Inflammatory macrophage treated with lipopolysaccharide for 1 hour (primary cell): ENCODE measurements at regions not wholly inside any gene's neighbourhood (a gene's known extent, or its start where the extent isn't known, plus 50 kb on each side); places are given as distances from the start of the nearest gene placed in this dataset.

ENCODE experiments used
- DNase-seq, 2 donors: peaks; one replicate each; pipeline ENCODE4 v3.0.0-alpha.2; 2020 to 2022

DNA sequence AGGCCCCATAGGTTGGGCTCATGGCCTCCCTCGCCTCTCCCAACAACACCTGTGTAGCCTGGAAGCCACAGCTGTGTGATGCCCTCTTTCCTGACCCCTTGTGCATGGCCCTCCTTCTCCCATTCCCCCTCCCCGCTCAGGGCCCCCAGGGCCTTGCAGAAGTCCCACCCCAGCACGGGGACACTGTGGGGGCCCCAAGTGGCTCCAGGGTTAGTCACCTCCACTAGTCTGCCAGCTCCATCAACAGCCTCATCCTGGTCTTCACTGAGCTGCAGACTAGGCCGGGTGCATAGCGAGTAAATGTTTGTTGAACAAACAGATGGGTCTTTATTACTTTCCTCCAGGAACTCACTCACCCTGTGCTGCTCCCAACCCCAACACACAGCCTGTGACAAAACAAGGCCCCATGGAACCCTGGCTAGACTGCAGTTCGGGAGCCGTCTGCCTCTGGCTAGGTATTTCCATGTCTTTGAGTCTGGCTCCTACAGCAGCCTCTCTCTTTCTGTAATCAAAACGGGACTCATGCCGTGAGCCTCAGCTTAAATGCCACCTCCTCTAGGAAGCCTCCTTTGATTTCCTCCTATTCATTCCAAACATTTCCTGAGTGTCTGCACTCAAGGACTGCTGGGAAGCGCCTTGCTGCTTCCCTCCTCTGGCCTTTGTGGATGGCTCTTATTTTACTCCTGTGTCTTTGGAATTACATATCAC is 109.9 kb upstream of the ID2 start:
- DNase-seq, result no peak

DNA sequence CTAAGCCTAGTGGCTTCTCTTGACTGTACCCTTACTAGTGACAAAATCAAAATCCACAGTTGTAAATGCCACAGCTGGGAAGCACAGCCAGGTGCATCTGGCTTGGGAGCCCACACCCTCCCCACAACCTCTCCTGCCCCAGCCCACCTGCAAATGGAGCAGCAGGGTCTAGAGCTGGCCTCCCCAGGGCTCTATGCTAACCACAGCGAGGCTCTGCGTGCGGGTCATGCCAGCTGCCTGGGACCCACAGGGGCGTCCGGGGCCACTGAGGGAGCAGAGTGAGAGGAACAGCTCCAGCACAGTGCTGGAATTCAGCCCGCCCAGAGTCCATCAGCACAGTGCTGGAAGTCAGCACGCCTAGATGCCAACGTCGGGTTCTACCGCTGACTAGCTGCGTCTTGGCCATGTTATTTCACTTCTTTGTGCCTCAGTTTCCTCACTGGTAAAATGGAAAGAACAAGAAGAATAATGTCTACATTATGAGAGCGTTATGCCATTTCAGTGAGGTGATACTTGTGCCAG is 109.1 kb upstream of the ID2 start:
- no peak for DNase-seq

DNA sequence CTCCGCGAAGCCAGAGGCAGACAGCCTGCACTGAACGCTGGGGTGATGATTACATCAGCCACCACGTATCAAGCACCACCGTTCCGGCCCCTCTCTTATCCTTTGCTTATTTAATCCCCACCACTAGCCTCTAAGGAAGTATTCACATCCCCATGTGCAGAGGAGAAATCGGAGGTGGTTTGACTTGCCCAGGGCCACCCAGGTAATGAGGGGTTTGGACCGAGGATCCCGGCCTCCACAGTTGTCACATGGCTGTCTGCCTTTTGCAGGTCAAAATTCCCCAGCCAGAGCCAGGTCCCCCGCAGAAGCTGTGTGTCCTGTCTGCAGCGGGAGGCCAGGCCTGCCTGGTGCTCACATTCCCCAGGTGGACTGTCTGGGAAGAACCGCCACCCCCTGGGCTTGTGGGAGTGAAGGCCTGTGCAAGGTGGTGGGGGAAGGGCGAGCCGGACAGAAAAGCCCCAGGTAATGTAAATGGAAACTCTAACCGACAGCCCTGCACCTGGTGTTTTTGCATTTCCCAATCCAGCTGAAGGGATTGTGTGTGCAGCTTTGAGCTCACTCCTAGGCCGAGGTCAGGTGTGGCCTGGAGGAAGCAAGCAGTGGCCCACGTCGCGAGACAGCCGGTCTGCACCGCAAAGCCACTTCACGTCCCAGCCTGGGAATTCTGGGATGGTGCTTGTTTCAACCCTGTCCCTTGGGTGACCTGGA is 108.5 kb upstream of the ID2 start:
- DNase-seq, result no peak

- DNase-seq, result no peak
These were observed 108.0 kb upstream of the ID2 start for GRCh38 chr2:8573942-8574195.

- no peak for DNase-seq
These were observed 107.4 kb upstream of the ID2 start for GRCh38 chr2:8574196-8575037.

DNA sequence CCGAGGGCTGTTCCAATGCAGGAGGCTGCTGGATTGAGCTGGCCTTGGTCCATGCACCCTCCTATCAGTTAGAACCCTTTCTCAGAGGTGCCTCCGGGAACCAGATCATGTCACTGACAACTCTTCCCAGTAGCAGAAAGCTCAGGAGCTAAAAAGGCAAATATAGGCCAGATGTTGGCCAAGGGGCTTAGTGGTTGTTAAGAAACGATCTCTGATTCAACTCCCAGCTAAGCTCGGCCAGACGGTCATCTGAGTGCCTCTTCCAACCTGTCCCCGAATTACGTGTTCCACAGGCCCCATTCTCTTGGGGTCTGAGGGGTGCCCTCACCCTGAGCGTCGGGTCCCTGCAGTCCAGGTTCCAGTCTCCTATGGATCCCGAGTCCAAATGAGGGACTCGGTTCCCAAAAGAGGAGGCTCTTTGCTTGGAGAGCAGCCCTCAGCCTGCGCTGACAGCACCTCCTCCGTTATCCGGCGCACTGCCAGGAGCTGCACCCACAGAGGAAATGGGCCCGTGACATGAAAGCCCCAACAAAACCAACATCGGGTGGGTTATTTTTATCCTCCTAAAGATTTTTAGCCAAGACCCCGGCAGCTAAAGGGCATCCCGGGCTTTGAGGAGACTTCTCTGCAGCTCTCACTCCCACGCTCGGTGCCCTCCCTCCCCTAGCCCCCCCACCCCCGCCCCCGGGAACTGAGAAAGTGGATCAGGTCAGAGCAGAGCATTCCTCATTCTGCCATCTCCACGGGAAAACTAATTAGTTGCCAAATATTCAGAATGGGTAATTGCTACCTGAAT is 106.6 kb upstream of the ID2 start:
- DNase-seq, result peak; percentile 19 to 44

DNA sequence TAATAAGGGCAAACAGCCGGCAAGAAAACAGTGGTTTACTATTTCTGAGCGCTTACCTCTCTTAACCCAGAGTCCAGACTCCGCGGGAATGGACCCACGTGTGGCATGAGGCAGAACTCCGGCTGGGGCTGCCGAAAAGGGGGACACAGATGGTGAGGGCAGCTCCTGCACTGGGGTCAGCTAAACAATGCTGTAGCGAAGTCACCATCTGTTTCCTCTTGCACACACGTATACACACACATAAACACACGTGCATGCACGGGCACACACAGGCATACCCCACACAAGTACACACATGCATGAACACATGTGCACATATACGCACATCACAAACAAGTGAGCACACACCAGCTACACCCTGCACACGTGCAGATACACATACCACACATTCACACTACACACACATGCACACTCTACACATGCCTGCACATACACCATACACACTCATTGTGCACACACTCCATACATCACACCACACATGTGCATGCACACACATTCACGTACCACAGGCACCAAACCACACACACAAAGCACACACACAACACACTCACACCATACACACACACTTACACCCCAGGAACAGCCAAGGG is 105.9 kb upstream of the ID2 start:
- no peak for DNase-seq

- DNase-seq, result peak; percentile 67 to 90
These were observed 105.2 kb upstream of the ID2 start for GRCh38 chr2:8576525-8577167.

DNA sequence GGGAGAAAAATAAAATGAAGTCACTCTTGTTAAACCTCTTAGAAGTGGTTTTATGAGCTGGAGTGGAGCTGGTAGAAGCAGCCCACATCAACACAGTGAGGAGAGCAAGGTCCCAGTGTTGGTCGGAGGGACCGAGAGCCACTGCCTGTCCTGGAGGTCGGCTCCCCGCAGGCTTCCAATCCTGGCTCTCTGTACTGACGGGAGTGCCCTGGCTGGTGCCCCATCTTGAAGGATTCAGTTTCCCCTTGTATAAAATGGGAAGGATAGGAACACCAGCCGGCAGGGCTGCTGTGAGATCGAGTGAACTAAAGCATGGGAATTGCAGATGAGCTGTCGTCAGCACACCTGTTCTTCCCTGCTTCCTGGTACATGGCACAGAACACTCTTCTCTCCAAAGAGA is 104.3 kb upstream of the ID2 start:
- DNase-seq, result no peak

DNA sequence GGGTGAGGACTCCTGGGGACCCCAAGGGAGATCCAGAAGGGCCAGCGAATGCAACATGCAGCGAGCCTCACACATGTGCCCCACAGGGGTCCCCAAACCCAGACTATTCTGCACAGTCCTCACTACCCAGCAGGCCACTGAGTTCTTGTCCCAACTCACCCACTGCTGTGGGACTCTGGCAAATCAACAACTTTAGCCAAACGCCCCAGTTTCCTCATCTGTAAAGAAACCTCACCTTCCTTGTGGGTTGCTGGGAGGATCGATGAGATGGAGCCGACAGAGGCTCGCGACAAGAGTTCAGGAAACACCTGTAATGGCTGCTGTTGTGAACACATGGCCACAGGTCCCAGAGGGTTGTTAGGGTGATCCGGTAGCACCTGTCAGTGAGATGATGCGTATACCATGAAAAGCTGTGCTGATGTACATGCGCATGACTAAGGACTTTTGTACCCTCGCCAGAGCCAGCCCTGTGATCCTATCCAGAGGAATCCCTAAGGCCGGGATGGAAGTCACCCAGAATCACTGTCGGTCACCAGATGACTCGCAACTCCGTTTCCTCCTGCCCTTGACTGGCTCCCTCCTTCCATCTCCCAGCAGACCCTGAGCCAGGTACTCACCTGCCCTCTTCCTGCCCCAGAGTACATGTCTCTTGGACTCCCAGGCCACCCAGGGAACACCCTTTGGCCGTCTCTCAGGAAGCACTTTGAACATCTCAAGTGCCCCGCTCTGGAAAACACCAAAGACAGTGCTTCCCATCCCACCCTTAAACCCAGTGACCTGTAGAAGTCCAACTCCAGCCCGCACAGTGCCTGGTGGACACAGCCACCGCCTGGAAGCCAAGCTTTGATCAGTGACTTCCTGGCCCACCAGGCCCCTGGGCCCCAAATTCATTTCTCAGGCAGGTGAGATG is 103.3 kb upstream of the ID2 start:
- no peak for DNase-seq

- no peak for DNase-seq
These were observed 102.3 kb upstream of the ID2 start for GRCh38 chr2:8579485-8580085.

GRCh38 chr2:8580316-8581233 is 101.3 kb upstream of the ID2 start:
- no peak for DNase-seq

DNA sequence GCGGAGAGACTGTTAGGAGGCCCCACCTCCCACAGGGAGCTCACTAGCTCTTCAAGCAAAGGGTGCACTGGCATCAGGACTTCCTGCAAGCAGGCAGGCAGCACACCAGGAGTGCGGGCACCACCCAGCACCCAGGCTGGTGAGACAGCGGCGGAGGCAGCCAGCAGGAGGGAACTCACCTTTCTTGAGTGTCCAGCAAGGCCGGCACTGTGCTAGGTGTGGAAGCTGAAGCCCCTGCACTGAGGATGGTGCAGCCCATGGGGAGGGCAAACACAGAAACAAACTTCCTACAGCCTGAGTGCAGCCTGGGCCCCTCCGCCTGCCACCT is 100.7 kb upstream of the ID2 start:
- no peak for DNase-seq

DNA sequence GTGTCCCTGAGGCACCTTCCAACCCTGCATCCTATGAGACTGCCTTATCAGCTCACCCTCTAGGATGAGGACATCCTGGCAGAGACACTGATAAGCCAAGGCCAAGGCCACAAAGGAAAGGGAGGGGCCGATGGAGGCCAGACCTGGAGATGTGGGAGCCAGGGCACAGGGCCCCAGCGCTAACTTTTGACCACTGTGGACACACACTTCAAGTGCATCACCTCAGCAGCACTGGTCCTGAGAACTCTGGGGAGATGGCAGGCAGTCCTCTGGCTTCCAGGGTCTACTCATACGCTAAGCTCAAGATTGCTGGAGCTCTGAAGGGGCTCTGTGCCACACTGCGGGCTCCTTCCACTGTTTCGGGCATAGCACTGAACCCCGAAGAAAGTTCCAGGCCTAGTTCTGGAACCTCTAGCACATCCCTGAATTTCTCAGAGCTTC is 100.2 kb upstream of the ID2 start:
- no peak for DNase-seq

- DNase-seq, result no peak
These were observed 99.7 kb upstream of the ID2 start for GRCh38 chr2:8582191-8582590.

DNA sequence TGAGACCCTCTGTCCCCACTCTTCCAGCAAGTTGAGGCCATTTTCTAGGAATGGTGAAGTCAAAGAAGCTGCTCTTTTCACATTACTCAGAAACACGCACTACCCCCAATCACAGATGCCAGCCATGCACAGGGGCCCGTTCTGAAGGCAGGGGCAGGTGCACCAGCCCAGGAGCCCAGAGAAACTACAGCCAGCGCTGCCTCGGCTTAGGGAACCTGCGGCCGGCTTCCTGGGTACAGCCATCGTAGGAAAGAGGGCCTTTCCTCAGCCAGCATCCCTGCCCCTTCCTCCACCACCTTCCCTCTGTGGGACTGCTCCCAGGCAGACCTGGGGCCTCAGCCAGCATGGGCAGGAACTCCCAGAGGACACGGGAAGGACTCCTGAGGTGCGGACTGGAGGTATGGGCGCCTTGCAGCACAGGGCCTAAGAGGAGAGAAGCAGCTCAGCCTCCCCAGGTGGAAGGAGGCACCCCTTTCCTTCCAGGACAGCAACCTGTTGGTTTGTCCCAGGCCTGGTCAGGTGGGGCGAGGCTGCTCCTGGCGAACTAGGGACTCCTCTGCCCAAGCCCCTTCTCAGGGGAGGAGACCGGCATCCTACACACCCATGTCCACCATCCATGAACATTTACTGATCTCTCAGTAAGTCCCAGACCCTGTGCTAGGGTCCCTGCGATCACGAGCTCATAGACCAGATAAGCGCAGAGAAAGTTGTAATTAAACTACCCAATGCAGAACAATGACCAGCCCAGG is 99.0 kb upstream of the ID2 start:
- no peak for DNase-seq

DNA sequence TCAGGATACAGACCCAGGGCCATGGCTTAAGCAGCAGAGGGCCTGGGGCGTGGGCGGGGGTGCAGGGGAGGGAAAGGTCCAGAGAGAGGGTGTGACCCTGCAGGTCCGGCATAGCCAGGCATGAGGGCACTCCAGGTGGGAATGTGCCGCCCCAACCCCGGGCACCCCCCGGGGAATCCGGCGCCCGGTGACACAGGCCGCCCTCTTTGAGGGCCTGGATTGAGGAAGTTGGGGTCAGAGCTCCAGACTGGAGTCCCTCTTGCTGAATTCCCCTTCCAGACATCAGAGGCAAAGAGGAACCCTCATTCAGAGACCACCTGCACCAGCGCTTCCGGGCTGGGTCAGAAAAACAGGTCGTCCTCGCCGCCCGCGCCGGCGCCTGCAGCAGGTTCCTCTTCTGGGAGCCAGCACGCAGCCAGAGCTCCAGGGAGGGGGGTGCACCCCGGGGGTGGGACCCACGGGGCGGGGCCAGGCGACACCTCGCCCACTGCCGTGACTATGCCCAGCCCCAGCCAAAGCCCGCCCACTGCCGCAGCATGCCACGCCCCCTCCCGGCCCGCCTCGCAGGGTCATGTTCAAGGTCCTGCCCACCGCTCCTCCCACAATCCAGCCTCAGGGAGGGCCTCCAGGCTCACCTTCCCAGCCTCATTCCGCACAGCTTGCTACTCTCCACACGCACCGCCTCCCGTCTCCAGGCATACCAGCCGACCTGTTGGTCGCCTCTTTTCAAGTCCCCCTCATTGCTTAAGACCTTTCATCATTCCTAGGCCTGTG is 98.3 kb upstream of the ID2 start:
- peak; percentile 93 to 95 for DNase-seq
